Islet precursor cell (in vitro differentiated cells): ENCODE measurements at regions not wholly inside any gene's neighbourhood (a gene's known extent, or its start where the extent isn't known, plus 50 kb on each side); places are given as distances from the start of the nearest gene placed in this dataset.
"Not testable (repeated sequence)": the region's sequence is repeated elsewhere in the genome, so short reads cannot be mapped to it uniquely, and the experiment has no call there.

Source experiments
- DNase-seq: peaks from one replicate; pipeline ENCODE4 v3.0.0-alpha.2; 2018

DNA sequence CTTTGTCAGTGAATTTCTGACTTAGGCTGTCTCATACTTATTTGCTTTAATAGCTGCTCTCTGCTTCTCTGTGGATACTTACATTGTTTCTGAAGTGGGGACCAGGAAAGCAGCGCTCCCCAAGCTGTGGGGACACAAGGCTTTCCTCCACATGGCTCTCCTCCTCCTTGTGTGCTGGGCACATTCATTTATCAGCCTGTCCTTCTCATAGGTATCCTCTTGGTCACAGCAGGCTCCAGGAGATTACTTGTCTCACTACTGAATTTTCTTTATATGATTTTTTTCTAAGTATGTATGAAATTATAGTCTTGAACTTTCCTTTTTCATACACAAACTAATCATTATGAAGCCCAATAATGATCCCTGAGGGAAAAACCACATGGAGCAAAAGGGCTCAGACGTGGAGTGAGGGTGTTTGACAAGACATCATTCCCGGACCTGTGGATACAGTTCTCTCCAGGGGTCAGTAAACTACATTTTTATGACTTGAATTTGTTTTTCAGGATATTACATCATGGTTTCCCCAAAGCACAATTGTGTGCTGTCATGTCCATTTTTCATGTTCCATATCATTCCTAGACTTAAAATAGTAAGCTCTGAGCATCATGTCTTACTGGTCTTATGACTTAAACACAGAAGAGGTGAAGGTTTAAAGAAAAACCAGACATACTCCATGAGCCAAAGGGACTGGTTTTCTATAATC is 234.5 kb downstream of the PCSK1 start:
- DNase-seq, result no peak

DNA sequence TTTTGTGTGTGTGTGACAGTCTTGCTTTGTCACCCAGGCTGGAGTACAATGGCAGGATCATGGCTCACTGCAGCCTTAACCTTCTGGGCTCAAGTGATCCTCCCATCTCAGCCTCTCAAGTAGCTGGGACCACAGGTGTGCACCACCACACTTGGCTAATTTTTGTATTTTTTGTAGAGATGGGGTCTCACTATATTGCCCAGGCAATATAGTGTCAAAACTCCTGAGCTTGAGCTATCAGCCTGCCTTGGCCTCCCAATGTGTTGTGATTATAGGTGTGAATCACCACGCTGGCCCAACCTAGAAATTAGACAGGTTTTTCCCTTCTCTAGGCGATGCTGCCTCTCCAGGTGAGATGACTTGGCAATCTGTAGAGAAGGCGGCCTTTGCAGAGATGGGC is 235.3 kb downstream of the PCSK1 start:
- DNase-seq, result not testable (repeated sequence)

DNA sequence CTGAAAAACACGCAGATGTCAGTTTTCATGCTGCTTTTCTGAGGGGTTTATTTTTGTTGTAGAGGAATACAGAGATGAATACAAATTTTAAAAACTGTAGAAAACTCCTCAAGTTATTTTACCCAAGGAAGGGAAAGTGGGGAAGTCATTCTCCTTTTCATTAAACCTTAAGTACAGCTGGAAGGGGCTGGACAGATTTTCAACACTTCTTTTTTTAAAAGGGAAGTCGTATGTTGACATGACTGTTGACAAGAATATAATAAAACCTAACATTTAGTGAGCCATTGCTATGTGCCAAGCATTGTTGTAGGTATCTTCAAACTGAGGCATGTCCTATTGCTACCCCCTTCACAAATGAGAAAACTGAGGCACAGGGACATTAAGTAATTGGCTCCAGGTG is 235.7 kb upstream of the ELL2 start:
- no peak for DNase-seq

DNA sequence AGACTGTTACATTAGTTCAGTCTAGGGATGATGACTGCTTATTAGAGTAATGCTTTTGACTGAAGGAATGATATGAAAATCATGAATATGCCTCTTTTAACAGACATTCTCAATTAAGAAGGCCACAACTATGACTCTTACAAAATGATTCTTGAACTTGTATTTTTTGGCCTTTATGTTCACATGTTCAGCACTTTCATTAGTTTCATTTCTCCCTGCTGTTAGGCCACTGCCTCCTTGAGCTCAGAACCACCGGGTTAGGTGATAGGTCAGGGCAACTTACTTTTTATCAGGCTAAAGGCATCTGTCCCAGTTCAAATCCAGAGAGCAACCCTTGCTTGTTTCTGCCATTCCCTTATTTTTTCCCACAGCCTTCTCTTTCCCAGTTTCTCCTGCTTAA is 235.2 kb upstream of the ELL2 start:
- DNase-seq, result no peak

DNA sequence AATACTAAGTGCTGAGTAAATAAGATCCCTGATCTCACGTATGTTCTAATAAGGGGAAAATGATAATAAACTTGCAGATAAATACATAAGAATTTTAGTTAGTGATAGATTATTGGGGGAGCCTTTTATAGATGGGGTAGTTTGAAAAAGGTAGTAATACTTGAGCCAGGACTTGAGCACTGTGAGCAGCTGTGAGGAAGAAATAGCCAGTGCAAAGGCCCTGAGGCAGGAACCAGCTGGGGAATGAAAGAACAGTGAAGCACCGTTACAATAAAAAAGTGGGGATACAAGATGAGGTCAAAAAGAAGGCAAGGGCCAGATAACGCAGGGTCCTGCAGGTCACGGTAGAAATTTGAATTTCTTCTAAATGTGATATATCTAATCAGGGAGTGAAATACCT is 234.8 kb upstream of the ELL2 start:
- no peak for DNase-seq

DNA sequence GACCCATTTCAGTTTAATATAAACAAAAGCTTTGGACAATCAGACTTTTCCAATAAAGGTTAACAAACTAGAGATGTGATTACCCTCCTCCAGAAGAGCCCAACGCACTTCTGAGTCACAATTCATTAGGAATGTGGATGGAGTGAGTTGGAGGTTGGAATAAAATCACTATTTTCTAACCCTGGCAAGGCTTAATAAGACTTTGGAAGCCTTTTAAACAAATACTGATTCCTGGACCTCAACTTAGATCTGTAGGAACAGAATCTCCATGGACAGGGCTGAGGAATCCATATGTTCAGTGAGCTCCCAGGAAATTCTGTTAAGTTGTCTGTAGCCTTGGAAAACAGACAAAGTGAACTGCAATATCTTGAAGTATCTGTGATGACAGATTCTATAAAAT is 233.5 kb upstream of the ELL2 start:
- no peak for DNase-seq

DNA sequence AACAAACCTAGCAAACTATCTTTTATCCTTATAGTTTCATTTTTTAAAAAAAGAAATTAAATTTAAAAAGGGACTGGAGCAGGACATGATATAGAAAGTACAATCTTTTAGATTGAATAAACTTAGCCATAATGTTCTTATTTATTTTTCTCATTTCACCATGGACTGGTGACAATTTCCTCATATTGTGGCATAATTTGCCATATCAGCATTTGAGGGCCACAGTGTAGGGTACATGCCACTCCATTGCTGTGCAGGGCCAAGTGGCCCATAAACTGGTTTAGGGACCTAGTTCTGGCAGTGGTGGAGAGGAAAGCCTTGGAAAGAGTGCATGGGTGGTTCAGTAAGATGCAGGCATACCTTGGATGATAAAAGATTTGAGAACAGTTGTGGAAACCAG is 232.9 kb upstream of the ELL2 start:
- DNase-seq, result no peak

DNA sequence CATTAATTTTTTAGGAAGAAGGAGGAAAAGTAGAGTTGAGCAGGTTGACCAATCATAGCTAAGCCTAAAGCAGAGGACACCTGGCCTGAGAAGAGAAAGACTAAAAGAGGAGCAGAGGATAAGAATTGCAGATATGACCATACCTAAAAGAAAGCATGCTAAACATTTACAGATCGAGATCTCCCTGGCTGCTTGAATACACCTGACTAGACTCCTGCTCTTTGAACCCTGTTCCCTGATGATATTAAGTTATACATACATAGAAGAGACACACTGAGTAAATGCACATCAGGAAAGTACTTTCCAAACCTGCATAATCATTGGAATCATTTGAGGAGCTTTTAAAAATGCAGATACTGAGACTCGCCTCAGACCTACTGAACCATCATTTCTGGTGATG is 232.3 kb upstream of the ELL2 start:
- DNase-seq, result no peak

DNA sequence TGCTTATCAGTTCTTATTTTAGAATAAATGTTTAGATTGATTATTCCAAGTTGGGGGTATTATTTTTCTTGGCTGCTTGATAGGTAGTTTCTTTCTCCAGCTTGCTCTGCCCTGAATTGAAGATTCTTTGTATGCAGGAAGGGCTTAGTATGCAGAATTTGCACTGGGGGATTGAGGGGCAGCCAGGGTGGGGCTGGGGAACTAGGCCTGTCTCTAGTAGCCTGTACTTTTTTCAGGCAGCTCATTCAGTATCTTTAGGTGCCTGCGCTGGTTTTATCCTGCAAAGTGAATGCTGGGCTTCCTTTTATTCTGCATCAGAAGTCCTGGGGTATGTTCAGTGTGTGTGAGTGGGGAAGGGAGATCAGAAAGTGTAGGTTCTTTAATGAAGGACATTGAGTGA is 228.3 kb upstream of the ELL2 start:
- no peak for DNase-seq

DNA sequence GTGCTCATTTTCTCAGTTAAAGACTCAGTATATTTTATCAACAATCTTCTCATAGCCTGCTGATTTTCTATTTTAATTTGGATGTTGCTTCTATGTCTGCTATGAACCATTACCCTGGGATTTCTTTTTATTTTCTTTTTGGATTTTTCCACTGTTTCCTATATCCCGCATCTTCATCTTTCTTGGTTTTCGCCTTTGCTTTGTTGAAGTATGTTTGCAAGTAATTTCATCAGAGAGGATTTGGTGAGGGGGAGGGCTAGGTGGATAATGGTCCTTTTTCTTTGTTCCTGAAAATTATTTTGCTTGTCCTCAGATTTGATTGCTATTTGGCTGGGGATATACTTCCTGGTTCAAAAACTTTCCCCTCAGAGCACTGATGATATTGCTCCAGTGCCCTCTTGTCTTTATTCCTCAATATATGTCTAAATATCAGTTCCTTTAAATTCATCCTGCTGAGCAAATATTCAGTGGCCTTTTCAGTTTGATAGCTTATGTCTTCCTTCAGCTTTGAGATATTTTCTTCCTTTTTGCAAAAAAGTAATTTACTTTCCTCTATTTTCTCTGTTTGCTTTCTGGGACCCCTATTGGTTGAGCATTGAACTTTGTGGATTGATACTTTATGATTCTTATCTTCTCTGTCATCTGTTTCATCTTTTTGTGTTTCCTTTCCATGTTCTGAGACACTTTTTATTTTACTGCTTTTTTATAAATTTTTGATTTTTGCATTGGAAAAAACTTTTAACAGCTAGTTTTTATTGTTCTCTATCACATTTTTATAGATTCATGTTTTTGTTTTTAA is 227.6 kb upstream of the ELL2 start:
- DNase-seq, result no peak

DNA sequence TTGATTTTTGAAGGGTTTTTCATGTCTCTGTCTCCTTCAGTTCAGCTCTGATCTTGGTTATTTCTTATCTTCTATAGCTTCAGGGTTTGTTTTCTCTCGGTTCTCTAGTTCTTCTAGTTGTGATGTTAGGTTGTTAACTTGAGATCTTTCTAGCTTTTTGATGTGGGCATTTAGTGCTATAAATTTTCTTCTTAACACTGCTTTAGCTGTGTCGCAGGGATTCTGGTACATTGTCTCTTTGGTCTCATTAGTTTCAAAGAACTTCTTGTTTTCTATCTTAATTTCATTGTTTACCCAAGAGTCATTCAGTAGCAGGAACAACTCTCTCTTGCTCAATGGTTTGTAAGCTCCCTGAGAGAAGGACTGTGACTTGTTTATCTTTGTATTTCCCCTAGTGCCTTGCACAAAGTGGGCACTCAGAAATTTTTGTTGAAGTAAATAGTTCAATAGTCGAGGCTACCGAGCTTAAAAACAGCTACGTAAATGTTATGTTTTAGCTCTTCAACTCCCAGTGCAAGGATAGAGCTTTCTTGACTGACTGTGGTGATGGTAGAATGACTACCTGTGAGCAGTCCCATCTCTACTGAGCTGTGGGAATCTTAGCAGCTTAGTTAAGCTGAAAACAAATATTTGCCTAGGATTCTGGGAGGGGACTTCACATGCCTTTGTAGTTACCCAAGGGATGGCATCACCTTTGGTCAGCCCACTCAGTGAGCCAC is 225.8 kb upstream of the ELL2 start:
- no peak for DNase-seq

DNA sequence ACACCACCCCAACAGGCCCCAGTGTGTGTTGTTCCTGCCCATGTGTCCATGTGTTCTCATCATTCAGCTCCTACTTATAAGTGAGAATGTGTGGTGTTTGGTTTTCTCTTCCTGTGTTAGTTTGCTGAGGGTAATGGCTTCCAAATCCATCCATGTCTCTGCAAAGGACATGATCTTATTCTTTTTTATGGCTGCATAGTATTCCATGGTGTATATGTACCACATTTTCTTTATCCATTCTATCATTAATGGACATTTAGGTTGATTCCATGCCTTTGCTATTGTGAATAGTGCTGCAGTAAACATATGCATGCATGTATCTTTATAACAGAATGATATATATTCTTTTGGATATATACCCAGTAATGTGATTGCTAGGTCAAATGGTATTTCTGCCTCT is 222.9 kb upstream of the ELL2 start:
- DNase-seq, result not testable (repeated sequence)

DNA sequence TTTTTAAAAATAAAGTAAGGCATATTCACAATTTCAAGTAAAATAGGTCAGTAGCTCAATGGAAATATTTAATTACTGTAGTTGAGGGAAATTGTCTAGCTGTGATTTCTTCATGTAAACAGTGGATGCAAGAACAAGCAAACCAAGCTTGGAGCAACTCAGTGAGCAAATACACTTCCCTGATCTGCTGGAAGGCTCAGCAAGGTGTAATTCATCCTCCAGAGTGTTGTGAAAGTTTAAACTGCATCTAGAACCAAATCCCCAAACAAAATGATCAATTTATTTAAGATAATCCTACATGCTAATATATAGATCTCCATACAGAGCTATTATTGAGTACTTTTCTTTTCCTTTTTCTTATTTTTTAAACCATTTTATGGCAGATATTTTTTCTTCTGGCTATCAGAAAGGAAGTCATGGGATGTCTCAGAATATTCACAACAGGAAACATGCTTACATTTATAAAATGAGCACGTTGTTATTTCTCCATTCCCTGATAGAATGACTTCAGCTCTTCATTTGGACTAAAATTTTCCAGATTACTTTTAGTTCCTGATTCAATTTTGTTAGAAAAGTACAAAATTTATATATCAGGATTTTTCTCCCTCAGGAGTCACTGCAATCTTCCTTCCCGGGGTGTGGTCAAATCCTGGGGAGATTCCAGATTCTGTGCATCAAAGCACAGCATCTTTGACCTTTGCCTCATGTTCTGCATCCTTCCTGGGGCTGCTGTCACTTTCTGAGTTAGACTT is 219.2 kb upstream of the ELL2 start:
- DNase-seq, result no peak

DNA sequence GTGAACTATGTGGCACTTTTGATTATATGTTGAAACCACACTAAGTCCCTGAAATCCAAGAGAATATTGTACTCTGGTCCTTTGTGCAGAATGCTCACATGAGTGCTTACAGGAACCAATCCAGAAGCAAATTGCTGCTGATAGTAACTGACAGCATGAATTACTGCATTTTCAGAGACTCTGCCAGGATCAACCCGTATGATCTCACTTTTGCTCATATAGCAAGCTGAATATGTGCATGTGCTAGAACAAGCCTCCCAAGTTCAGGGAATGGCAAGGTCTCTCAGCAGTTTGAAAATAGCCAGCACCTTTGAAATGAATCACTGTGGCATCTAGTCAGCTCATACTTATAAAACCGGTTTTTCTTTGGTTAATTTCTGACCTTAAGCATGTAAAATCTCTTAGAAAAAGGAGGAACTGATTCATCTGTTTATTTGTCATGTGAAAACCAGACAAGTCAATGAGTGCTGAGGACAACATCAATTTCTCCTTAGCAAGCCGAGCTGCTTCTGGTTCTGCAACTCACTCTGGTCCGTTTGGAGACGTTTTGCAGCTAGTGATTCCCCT is 215.7 kb upstream of the ELL2 start:
- DNase-seq, result no peak

DNA sequence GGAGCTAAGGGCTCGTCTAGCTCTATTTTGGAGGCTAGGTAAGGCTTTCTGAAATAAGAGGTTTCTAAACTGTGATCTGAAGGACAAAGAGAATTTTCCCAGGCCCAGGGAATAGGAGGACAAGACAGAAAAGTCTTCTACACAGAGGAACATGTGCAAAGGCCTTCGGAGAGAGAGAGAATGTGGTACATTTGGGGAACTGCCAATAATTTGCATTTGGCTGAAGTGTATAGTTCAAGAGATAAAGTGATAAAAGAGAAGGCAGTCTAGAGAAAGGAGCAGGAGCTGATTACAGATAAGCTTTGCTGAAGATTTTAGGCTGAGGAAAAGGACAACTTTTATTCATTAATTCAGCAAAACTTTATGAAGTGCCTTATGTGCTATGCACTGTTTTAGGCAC is 214.4 kb upstream of the ELL2 start:
- DNase-seq, result no peak

DNA sequence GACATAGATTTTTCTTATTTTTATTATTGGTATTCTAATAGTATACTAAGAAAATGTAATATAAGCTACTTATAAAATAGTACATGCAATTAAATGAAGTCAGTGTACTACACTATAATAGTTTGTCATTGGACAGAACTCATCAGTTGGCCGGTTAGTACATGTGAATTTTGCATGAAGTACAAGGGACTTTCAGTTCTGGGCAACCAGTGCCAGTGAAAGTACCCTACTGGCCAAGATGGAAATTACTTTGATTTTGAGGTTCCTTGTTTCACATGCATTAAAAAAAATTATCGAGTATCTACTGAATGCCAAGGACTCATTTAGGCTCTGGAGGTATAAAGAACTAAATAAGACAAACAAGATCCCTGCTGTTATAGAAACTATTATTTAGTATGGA is 213.4 kb upstream of the ELL2 start:
- no peak for DNase-seq

DNA sequence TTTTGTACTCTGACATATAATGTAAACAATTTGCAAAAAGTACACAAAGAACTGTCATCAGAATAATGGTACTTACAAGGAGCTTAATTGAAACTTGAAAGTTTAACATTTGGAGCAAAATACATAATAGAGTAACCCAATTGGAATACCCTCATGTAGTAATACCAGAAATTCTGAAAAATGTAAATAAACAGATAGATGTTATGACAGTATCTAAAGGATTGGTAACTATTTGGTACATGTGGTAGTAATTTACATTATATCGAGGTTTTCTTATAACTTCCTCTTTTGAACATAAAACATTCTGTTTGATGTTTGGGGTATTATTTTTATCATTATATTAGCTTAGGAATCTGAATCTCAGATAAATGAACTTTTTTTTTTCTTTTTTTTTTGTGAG is 211.7 kb upstream of the ELL2 start:
- DNase-seq, result no peak

DNA sequence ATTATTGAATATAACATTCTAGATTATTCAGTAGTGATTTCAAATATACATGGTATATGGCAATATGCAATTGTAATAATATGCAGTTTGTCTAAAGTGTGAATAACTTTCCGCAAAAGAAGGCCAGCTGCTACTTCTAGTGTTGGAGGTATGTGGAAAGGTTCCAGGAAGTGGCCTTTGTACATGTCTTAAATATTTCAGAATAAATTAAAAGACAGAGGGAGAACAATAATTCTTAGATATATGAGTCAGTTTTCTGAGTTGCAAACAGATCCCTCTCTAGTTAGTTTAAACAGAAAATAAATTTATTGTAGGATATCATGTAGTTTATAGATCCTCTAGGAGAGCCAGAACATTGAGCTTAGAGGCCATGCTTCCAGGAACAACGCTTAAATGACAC is 210.8 kb upstream of the ELL2 start:
- no peak for DNase-seq

DNA sequence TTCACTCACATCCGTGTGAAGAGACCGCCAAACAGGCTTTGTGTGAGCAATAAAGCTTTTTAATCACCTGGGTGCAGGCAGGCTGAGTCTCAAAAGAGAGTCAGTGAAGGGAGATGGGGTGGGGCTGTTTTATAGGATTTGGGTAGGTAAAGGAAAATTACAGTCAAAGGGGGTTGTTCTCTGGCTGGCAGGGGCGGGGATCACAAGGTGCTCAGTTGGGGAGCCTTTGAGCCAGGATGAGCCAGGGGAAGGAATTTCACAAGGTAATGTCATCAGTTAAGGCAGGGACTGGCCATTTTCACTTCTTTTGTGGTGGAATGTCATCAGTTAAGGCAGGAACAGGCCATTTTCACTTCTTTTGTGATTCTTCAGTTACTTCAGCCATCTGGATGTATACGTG is 210.3 kb upstream of the ELL2 start:
- not testable (repeated sequence) for DNase-seq

DNA sequence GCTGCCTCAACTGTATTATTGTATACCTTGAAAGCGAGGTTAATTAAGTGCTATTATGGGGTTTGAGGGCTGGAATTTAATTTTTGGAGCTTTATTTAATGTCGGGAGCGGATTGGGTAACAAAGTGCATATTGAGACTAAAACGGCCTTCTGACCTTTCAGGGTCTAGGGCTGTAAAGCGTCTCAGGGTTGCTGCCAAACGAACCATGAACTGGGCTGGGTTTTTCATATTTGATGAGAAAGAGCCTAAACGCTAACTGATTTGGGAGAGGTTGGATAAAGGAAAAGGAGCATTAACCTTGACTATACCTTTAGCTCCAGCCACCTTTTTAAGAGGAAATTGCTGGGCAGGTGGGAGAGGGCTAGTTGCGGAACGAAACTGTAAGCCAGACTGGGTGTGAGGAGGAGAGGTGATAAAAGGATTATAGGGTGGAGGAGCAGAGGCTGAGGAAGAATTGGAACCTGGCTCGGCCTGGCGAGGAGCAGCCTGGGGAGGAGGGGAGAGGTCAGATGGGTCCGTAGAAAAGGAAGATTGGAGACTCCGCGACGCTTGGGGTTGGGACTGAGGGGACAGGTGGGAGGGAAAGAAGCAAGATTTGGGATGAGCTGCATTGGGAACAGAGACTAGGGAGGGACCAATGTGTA is 209.0 kb upstream of the ELL2 start:
- not testable (repeated sequence) for DNase-seq

DNA sequence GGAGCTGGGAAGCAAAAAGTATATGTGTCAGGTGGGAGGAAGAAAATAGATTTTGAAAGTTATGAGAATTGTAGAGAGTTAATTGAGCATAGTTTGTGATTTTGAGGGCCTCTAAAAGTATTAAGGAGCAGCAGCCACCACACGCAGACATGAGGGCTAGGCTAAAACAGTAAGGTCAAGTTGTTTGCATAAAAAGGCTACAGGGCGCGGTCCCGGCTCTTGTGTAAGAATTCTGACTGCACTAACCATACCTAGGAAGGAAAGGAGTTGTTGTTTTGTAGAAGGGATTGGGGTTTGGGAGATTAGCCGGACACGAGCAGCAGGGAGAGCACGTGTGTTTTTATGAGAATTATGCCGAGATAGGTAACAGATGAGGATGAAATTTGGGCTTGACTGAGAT is 207.2 kb upstream of the ELL2 start:
- not testable (repeated sequence) for DNase-seq

DNA sequence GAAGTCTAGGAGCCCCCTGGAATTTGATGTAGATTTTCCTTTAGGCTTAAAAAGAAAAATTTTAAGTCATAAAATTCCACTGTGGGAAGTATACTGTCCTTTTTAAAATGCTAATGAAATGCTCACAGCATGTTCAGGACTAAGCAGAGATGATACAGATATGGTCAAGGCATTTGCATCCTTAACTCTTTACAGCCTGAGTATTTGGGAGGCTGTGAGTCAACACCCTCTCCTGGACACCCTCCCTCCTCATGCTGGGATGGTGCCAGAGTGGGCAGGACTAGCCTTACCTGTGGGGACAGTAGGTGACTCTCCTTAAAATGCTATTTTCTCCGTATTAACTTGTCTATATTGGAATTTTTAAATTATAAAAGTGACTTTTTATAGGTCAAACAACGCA is 197.4 kb upstream of the ELL2 start:
- no peak for DNase-seq
